NCI-H1105 treated with DMSO at 0.1 percent for 48 hours (cell line): ENCODE measurements at regions not wholly inside any gene's neighbourhood (a gene's known extent, or its start where the extent isn't known, plus 50 kb on each side); places are given as distances from the start of the nearest gene placed in this dataset.
"Not testable (repeated sequence)": the region's sequence is repeated elsewhere in the genome, so short reads cannot be mapped to it uniquely, and the experiment has no call there.

Experiments used
- DNase-seq: peaks from one replicate; lab custom pipeline; 2025; lab: John Stamatoyannopoulos, UW

GRCh38 chr6:49370518-49370917, 92.5 kb downstream of the MMUT start:
- no peak for DNase-seq

- DNase-seq, result no peak
These were observed 96.5 kb downstream of the MMUT start for GRCh38 chr6:49366539-49366938.

- DNase-seq, result no peak
These were observed 114.5 kb downstream of the MMUT start for GRCh38 chr6:49348561-49348960.

GRCh38 chr6:49342410-49342809, 120.6 kb downstream of the MMUT start:
- peak; percentile 100 for DNase-seq

- peak; percentile 48 for DNase-seq
These were observed 121.2 kb downstream of the MMUT start for GRCh38 chr6:49341869-49342268.

- no peak for DNase-seq
These were observed 124.0 kb downstream of the MMUT start for GRCh38 chr6:49339096-49339495.

GRCh38 chr6:49336514-49337131, 126.4 kb downstream of the MMUT start:
- no peak for DNase-seq

GRCh38 chr6:49333345-49334125, 129.5 kb downstream of the MMUT start:
- DNase-seq, result no peak

GRCh38 chr6:49332781-49333180, 130.3 kb downstream of the MMUT start:
- DNase-seq, result no peak

- no peak for DNase-seq
These were observed 133.9 kb downstream of the MMUT start for GRCh38 chr6:49329186-49329585.

GRCh38 chr6:49328051-49328744, 134.9 kb downstream of the MMUT start:
- no peak for DNase-seq

- no peak for DNase-seq
These were observed 135.5 kb downstream of the MMUT start for GRCh38 chr6:49327571-49327970.

GRCh38 chr6:49327005-49327404, 136.0 kb downstream of the MMUT start:
- no peak for DNase-seq

- DNase-seq, result no peak
These were observed 136.7 kb downstream of the MMUT start for GRCh38 chr6:49326347-49326746.

GRCh38 chr6:49325891-49326290, 137.2 kb downstream of the MMUT start:
- DNase-seq, result no peak

GRCh38 chr6:49322861-49323260, 140.2 kb downstream of the MMUT start:
- DNase-seq, result no peak

- DNase-seq, result no peak
These were observed 141.4 kb downstream of the MMUT start for GRCh38 chr6:49321561-49322072.

GRCh38 chr6:49305010-49305409, 158.0 kb downstream of the MMUT start:
- DNase-seq, result no peak

GRCh38 chr6:49304393-49304792, 158.7 kb downstream of the MMUT start:
- not testable (repeated sequence) for DNase-seq

GRCh38 chr6:49300911-49301310, 162.1 kb downstream of the MMUT start:
- no peak for DNase-seq

GRCh38 chr6:49300443-49300842, 162.6 kb downstream of the MMUT start:
- DNase-seq, result no peak

- no peak for DNase-seq
These were observed 163.8 kb downstream of the MMUT start for GRCh38 chr6:49299279-49299678.

GRCh38 chr6:49284180-49284579, 178.9 kb downstream of the MMUT start:
- peak; percentile 91 for DNase-seq
